LHCN-M2 (cell line): ENCODE measurements at regions not wholly inside any gene's neighbourhood (a gene's known extent, or its start where the extent isn't known, plus 50 kb on each side); places are given as distances from the start of the nearest gene placed in this dataset.
A peak's percentile ranks its signal among the peaks of the same experiment; 100 is the strongest.
"Not testable (repeated sequence)": the region's sequence is repeated elsewhere in the genome, so short reads cannot be mapped to it uniquely, and the experiment has no call there.

Source experiments
- DNase-seq: peaks from one replicate; pipeline ENCODE4 v3.0.0-alpha.2; 2012; ENCODE audit warnings: low read depth

- DNase-seq: no peak
Measured at GRCh38 chr5:9799606-9800005, 169.5 kb upstream of the TAS2R1 start.

- no peak for DNase-seq
Measured at GRCh38 chr5:9790276-9790675, 160.1 kb upstream of the TAS2R1 start.

GRCh38 chr5:9789777-9790176 is 159.6 kb upstream of the TAS2R1 start:
- DNase-seq: no peak

- no peak for DNase-seq
Measured at GRCh38 chr5:9787861-9788600, 157.9 kb upstream of the TAS2R1 start.

GRCh38 chr5:9786380-9787360 is 156.5 kb upstream of the TAS2R1 start:
- DNase-seq: no peak

GRCh38 chr5:9785751-9786150 is 155.6 kb upstream of the TAS2R1 start:
- no peak for DNase-seq

- no peak for DNase-seq
Measured at GRCh38 chr5:9784231-9784630, 154.1 kb upstream of the TAS2R1 start.

- peak; percentile 1 for DNase-seq
Measured at GRCh38 chr5:9782826-9783560, 152.8 kb upstream of the TAS2R1 start.

- no peak for DNase-seq
Measured at GRCh38 chr5:9781890-9782289, 151.7 kb upstream of the TAS2R1 start.

- DNase-seq: no peak
Measured at GRCh38 chr5:9781275-9781674, 151.1 kb upstream of the TAS2R1 start.

- no peak for DNase-seq
Measured at GRCh38 chr5:9780501-9780900, 150.3 kb upstream of the TAS2R1 start.

GRCh38 chr5:9776525-9776924 is 146.4 kb upstream of the TAS2R1 start:
- no peak for DNase-seq

- DNase-seq: peak; percentile 28
Measured at GRCh38 chr5:9775339-9775738, 145.2 kb upstream of the TAS2R1 start.

- peak; percentile 79 for DNase-seq
Measured at GRCh38 chr5:9774472-9775079, 144.4 kb upstream of the TAS2R1 start.

GRCh38 chr5:9771079-9771478 is 140.9 kb upstream of the TAS2R1 start:
- DNase-seq: no peak

- DNase-seq: no peak
Measured at GRCh38 chr5:9766581-9766980, 136.4 kb upstream of the TAS2R1 start.

GRCh38 chr5:9765419-9766140 is 135.4 kb upstream of the TAS2R1 start:
- no peak for DNase-seq

GRCh38 chr5:9761706-9762105 is 131.6 kb upstream of the TAS2R1 start:
- no peak for DNase-seq

GRCh38 chr5:9752670-9753069 is 122.5 kb upstream of the TAS2R1 start:
- not testable (repeated sequence) for DNase-seq

- DNase-seq: no peak
Measured at GRCh38 chr5:9743507-9743906, 113.4 kb upstream of the TAS2R1 start.

- DNase-seq: no peak
Measured at GRCh38 chr5:9742848-9743247, 112.7 kb upstream of the TAS2R1 start.
